Trophoblast cell (in vitro differentiated cells and primary cell): ENCODE measurements at regions not wholly inside any gene's neighbourhood (a gene's known extent, or its start where the extent isn't known, plus 50 kb on each side); places are given as distances from the start of the nearest gene placed in this dataset.
A peak's percentile ranks its signal among the peaks of the same experiment; 100 is the strongest.

ENCODE experiments used
- DNase-seq, 2 donors: peaks; one replicate each; pipeline ENCODE4 v3.0.0-alpha.2; 2016
- H2AFZ ChIP-seq: 2 replicates; pipeline ENCODE4 v1.6.1; 2013; ENCODE audit warnings: low read length, moderate library complexity, mild to moderate bottlenecking; ENCODE audit not compliant: insufficient read depth, poor library complexity
- H2AK5ac ChIP-seq: 2 replicates; pipeline ENCODE4 v1.6.1; 2013; ENCODE audit warnings: mild to moderate bottlenecking, low read length
- H2BK120ac ChIP-seq: 2 replicates; pipeline ENCODE4 v1.6.1; 2013; ENCODE audit warnings: low read length, mild to moderate bottlenecking, moderate library complexity; ENCODE audit not compliant: insufficient read depth, poor library complexity
- H2BK12ac ChIP-seq: 2 replicates; pipeline ENCODE4 v1.6.1; 2013; ENCODE audit warnings: mild to moderate bottlenecking, low read length, moderate library complexity
- H2BK5ac ChIP-seq: 2 replicates; pipeline ENCODE4 v1.6.1; 2013; ENCODE audit warnings: low read length, low read depth, moderate library complexity, mild to moderate bottlenecking; ENCODE audit not compliant: poor library complexity
- H3K14ac ChIP-seq: 2 replicates; pipeline ENCODE4 v1.6.1; 2013; ENCODE audit warnings: mild to moderate bottlenecking, low read length
- H3K18ac ChIP-seq: 2 replicates; pipeline ENCODE4 v1.6.1; 2013; ENCODE audit warnings: mild to moderate bottlenecking, low read length
- H3K23ac ChIP-seq: 2 replicates; pipeline ENCODE4 v1.6.1; 2013; ENCODE audit warnings: low read length
- H3K27ac ChIP-seq: 2 replicates; pipeline ENCODE4 v1.5.1; 2013; ENCODE audit warnings: low read depth, mild to moderate bottlenecking, inconsistent platforms, low read length, moderate library complexity
- H3K27me3 ChIP-seq: 2 replicates; pipeline ENCODE4 v1.6.1; 2013; ENCODE audit warnings: inconsistent platforms, mild to moderate bottlenecking, low read length, moderate library complexity; ENCODE audit not compliant: insufficient read depth
- H3K36me3 ChIP-seq, 2 experiments: 1 replicate in 1 of 2; 2 replicates in 1 of 2; pipeline ENCODE4 v1.6.1; 2013; ENCODE audit warnings: low read length in 2 of 2, mild to moderate bottlenecking in 2 of 2, moderate library complexity in 1 of 2; ENCODE audit not compliant: insufficient read depth in 2 of 2, control insufficient read depth in 1 of 2
- H3K4ac ChIP-seq: 2 replicates; pipeline ENCODE4 v1.6.1; 2013; ENCODE audit warnings: low read depth, mild to moderate bottlenecking, low read length, moderate library complexity
- H3K4me1 ChIP-seq, 2 experiments: 1 replicate in 1 of 2; 2 replicates in 1 of 2; pipeline ENCODE4 v1.6.1; 2013; ENCODE audit warnings: low read length in 2 of 2, mild to moderate bottlenecking in 2 of 2, moderate library complexity in 1 of 2; ENCODE audit not compliant: insufficient read depth in 2 of 2, control insufficient read depth in 1 of 2
- H3K4me2 ChIP-seq: 2 replicates; pipeline ENCODE4 v1.6.1; 2013; ENCODE audit warnings: inconsistent platforms, mild to moderate bottlenecking, low read length, moderate library complexity
- H3K4me3 ChIP-seq: 2 replicates; pipeline ENCODE4 v1.5.1; 2013; ENCODE audit warnings: mild to moderate bottlenecking, low read depth, low read length, inconsistent platforms
- H3K79me1 ChIP-seq: one replicate; pipeline ENCODE4 v1.6.1; 2013; ENCODE audit warnings: low read length
- H3K79me2 ChIP-seq: 2 replicates; pipeline ENCODE4 v1.6.1; 2013; ENCODE audit warnings: low read length, mild to moderate bottlenecking; ENCODE audit not compliant: control insufficient read depth, insufficient read depth, poor library complexity
- H3K9ac ChIP-seq: 2 replicates; pipeline ENCODE4 v1.6.1; 2013; ENCODE audit warnings: mild to moderate bottlenecking, low read length
- H3K9me3 ChIP-seq: 2 replicates; pipeline ENCODE4 v1.6.1; 2013; ENCODE audit warnings: low read depth, mild to moderate bottlenecking, control low read depth, inconsistent platforms, low read length; ENCODE audit not compliant: insufficient read depth
- H4K12ac ChIP-seq: 2 replicates; pipeline ENCODE4 v1.6.1; 2013; ENCODE audit warnings: low read depth, mild to moderate bottlenecking, low read length, moderate library complexity
- H4K8ac ChIP-seq: 2 replicates; pipeline ENCODE4 v1.6.1; 2013; ENCODE audit warnings: low read depth, mild to moderate bottlenecking, low read length, moderate library complexity
- H4K91ac ChIP-seq: one replicate; pipeline ENCODE4 v1.6.1; 2013; ENCODE audit warnings: low read depth, mild to moderate bottlenecking, low read length, moderate library complexity
- WGBS: extraction: QIAGEN DNeasy Blood & Tissue Kit; methylation state at CpG from one replicate; pipeline ENCODE4 v1.1.7; 2013; ENCODE audit warnings: missing lambda C conversion rate; ENCODE audit not compliant: insufficient read length, insufficient coverage; ENCODE audit errors: extremely low coverage; 5-methylcytosine and 5-hydroxymethylcytosine counted together

GRCh38 chr7:17601921-17602320 lies 303.5 kb downstream of the AHR start:
- H3K9me3 ChIP-seq = no peaks in the 10 kb centered on the region
- H3K27me3 ChIP-seq = no peaks in the 10 kb centered on the region
- H4K91ac ChIP-seq = no peak overlapping the region
- no peaks in the 10 kb centered on the region for H3K4me1 ChIP-seq
- H4K12ac ChIP-seq = no peak overlapping the region
- H3K4me2 ChIP-seq = no peak overlapping the region
- no peak overlapping the region for H3K4ac ChIP-seq
- no peak overlapping the region for H3K4me3 ChIP-seq
- no peak overlapping the region for H3K27ac ChIP-seq
- no peak overlapping the region for H2AK5ac ChIP-seq
- H2BK120ac ChIP-seq = no peak overlapping the region
- H3K18ac ChIP-seq = no peak overlapping the region
- no peak overlapping the region for H2BK5ac ChIP-seq
- H3K9ac ChIP-seq = no peak overlapping the region
- no peaks in the 10 kb centered on the region for H3K79me2 ChIP-seq
- no peak overlapping the region for H4K8ac ChIP-seq
- no peak overlapping the region for H2AFZ ChIP-seq
- H2BK12ac ChIP-seq = no peak overlapping the region
- no peak for DNase-seq
- H3K36me3 ChIP-seq = no peaks in the 10 kb centered on the region
- no peaks in the 10 kb centered on the region for H3K79me1 ChIP-seq
- no peak overlapping the region for H3K14ac ChIP-seq
- no CpG with 5 or more reads among the region's 1 CpG for WGBS
- no peak overlapping the region for H3K23ac ChIP-seq

GRCh38 chr7:17608114-17608833 lies 309.8 kb downstream of the AHR start:
- H3K36me3 ChIP-seq = no peaks in the 10 kb centered on the region
- H3K23ac ChIP-seq = no peak overlapping the region
- no peaks in the 10 kb centered on the region for H3K79me2 ChIP-seq
- no peak overlapping the region for H4K8ac ChIP-seq
- no CpG with 5 or more reads among the region's 1 CpG for WGBS
- no peaks in the 10 kb centered on the region for H3K79me1 ChIP-seq
- H4K91ac ChIP-seq = no peak overlapping the region
- no peak overlapping the region for H2AK5ac ChIP-seq
- H3K9ac ChIP-seq = no peak overlapping the region
- no peak overlapping the region for H3K4me3 ChIP-seq
- H4K12ac ChIP-seq = no peak overlapping the region
- no peak overlapping the region for H2BK5ac ChIP-seq
- H3K9me3 ChIP-seq = no peaks in the 10 kb centered on the region
- H3K4ac ChIP-seq = no peak overlapping the region
- H3K14ac ChIP-seq = no peak overlapping the region
- H2AFZ ChIP-seq = no peak overlapping the region
- no peak overlapping the region for H3K4me2 ChIP-seq
- H3K27ac ChIP-seq = no peak overlapping the region
- no peaks in the 10 kb centered on the region for H3K27me3 ChIP-seq
- peak in 1 of 2 donors; percentile 53 for DNase-seq
- no peak overlapping the region for H2BK12ac ChIP-seq
- H3K4me1 ChIP-seq = no peaks in the 10 kb centered on the region
- H2BK120ac ChIP-seq = no peak overlapping the region
- H3K18ac ChIP-seq = no peak overlapping the region

GRCh38 chr7:17611611-17612010 lies 313.2 kb downstream of the AHR start:
- Histone ChIP-seq H2BK5ac (no peak overlapping the region), H3K27me3 (no peaks in the 10 kb centered on the region), H3K27ac (no peak overlapping the region), H2BK12ac (no peak overlapping the region), H3K79me2 (no peaks in the 10 kb centered on the region), H3K23ac (no peak overlapping the region), H3K79me1 (no peaks in the 10 kb centered on the region), H3K4me2 (no peak overlapping the region), H3K14ac (no peak overlapping the region), H2BK120ac (no peak overlapping the region), H3K4me3 (no peak overlapping the region), H2AFZ (no peak overlapping the region), H2AK5ac (no peak overlapping the region), H3K9me3 (no peaks in the 10 kb centered on the region), H4K8ac (no peak overlapping the region), H4K91ac (no peak overlapping the region), H4K12ac (no peak overlapping the region), H3K4ac (no peak overlapping the region), H3K18ac (no peak overlapping the region), H3K9ac (no peak overlapping the region), H3K4me1 (no peaks in the 10 kb centered on the region), H3K36me3 (no peaks in the 10 kb centered on the region)
- no CpG with 5 or more reads among the region's 4 CpGs for WGBS
- no peak for DNase-seq

GRCh38 chr7:17613338-17614041 lies 315.0 kb downstream of the AHR start:
- no peak overlapping the region for H3K4me2 ChIP-seq
- H3K4me1 ChIP-seq = peaks cover 4 to 6% of the 10 kb centered on the region in 2 experiments
- no peak overlapping the region for H2AK5ac ChIP-seq
- H3K36me3 ChIP-seq = no peaks in the 10 kb centered on the region
- no CpG with 5 or more reads among the region's 2 CpGs for WGBS
- H3K79me2 ChIP-seq = no peaks in the 10 kb centered on the region
- peaks cover 3% of the 10 kb centered on the region for H3K79me1 ChIP-seq
- no peak overlapping the region for H2AFZ ChIP-seq
- no peak overlapping the region for H4K8ac ChIP-seq
- H3K27ac ChIP-seq = no peak overlapping the region
- no peak overlapping the region for H4K91ac ChIP-seq
- no peak overlapping the region for H2BK5ac ChIP-seq
- H4K12ac ChIP-seq = no peak overlapping the region
- no peak overlapping the region for H3K23ac ChIP-seq
- H2BK12ac ChIP-seq = no peak overlapping the region
- no peak overlapping the region for H3K18ac ChIP-seq
- H3K4ac ChIP-seq = no peak overlapping the region
- no peaks in the 10 kb centered on the region for H3K27me3 ChIP-seq
- no peaks in the 10 kb centered on the region for H3K9me3 ChIP-seq
- H3K9ac ChIP-seq = no peak overlapping the region
- no peak overlapping the region for H2BK120ac ChIP-seq
- no peak overlapping the region for H3K4me3 ChIP-seq
- no peak overlapping the region for H3K14ac ChIP-seq
- no peak for DNase-seq
